HG03066 (cell line): ENCODE measurements at regions not wholly inside any gene's neighbourhood (a gene's known extent, or its start where the extent isn't known, plus 50 kb on each side); places are given as distances from the start of the nearest gene placed in this dataset.
"Not testable (repeated sequence)": the region's sequence is repeated elsewhere in the genome, so short reads cannot be mapped to it uniquely, and the experiment has no call there.

Experiments
- ATAC-seq: cut with Tn5 transposase; IDR thresholded peaks from one replicate; pipeline ENCODE4 v1.9.1; 2021; ENCODE audit warnings: low read depth; ENCODE audit not compliant: unreplicated experiment

DNA sequence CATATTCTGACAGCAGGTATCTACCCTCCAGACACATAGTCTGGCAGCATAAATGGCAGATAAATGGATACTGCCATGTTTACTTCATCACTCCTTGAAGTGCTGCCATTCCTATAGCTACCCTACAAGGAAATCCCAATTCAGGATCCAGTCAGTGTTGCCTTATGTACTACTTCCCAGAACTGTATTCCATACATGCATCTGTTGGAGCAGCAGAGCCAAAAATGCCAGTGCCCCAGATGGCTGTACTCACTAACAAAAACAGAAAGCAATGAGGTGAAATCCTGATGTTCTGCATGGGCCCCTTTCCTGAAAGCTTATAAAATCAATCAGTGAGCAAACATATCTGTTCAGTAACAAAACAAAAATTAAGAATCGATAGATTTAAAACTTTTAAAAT lies 490.0 kb upstream of the COX7C start:
- no peak for ATAC-seq

DNA sequence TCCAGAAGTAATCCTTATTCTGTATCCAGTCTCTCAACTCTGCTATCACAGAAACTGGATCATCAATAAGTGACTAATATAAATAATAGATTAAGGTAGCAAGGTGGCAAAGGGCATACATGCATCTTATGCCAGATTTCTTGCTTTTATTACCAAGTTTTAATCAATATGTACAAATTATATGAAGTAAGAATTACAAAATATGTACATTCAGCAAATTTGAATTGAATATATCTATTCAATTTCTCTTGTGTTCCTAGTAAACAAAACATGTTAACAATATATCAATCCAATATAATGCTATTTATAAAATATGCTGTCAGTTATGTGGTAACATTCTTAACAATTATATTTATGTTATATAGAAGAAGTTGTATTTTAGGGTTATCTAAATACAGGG lies 488.7 kb upstream of the COX7C start:
- no peak for ATAC-seq

DNA sequence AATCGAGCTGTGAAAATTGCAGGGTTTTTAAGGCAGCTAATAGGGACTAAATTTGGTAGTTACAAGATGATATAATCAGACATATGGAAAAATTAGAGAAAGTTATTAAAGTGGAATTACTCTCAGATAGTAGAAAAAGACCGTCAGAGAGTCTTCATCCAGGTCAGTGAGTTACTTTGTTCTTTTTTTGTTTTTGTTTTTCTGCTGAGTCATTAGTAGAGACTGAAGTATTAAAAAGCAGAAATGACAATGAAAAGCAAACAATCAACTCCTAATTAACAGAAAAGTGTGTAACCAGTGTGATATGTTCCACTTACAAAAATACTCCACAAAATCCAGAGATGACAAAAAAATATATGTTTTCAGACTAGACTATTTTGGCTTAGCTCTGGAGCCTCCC lies 480.4 kb upstream of the COX7C start:
- ATAC-seq: no peak

DNA sequence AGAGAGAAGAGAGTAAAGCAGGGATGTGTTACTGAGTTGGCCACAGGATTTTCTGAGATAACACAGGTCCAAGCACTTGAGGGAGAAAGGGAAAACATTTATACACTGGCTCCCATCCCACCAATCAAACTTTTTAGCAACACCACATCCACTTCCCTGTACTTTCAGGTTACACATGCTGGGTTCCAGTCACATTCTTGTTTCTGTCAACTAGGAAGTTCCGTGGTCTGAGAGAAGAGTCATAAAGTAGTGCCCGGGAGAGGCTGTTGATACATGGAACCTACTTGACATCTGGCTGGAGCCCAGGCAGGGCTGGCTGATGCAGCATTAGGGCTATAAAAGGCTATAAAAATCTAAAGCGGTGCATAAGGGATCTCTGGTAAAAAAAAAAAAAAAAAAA lies 473.9 kb upstream of the COX7C start:
- no peak for ATAC-seq

DNA sequence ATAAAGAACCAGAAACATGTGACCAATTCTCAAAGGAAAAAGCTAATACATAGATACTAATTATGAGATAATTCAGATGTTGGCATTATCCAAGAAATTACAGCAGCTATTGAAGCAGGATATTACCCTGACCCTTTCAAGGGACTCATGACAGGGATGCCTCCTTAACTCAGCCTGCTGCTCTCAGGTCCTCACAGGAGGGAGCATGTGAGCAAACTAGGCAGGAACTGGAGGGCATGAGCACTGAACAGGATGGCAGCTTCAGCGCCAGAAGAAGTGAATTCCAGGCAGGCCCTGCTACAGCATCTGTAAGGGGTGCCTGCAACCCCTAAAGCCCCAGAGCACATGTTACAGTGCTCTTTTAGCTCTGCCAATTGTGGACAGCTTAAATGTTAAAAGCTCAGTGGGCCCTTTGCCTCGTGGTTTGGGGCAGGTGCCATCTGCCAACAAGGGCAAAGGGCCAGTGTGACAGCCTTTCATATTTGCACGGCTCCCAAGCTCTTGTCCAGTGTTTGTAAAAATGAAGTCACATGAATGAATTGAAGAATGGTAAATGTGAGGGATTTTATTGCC lies 464.7 kb upstream of the COX7C start:
- ATAC-seq: no peak

DNA sequence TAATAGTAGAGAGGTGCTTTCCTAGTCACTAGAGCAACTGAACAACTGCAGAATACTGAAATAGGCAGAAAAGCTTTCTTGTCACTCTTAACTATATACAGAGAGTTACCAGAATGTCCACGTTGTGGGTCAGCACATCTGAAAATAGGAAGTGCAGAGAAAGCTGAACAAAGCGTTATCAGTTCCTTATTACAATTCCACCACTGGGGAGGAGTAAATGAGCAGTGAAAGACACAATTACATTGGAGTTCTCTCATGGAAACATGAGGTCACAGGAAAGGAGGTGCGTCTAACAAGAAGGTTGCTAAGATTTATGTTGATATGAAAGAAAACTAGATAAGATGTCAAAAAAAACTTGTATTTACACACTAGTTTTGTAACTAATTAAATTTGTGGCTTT lies 461.9 kb upstream of the COX7C start:
- ATAC-seq: no peak

DNA sequence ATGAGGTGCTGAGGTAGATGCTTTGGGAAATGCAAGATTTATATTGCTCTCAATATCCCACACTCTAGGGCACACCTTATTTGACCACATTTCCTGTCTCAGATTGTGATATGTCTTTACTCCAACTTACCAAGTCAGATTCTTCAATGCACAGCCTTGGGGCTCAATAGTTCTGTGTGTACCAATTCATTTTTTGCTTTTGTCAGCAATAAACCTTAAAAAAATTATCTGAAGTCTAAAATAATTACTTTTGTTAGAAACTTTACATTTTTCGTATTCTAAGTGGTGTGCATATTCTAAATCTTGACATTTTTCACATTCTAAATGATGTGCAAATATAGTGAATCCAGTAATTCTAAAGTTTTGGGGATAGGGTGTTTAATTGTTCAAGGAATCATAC lies 447.5 kb upstream of the COX7C start:
- ATAC-seq: no peak

DNA sequence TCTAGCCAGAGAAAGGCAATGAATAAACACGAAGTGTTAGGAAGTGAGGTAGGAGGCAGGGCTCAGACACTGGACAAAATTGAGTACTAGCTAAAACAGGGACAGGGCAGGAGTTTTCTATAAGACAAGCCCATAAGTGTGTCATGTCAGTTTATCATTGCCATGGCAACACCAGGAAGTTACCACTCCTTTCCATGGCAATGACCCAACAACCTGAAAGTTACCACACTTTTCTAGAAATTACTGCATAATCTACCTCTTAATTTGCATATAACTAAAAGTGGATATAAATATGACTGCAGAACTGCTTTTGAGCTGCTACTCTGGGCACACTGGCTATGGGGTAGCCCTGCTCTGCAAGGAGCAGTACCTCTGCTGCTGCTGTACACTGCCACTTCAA lies 442.5 kb upstream of the COX7C start:
- ATAC-seq: peak; percentile 89

DNA sequence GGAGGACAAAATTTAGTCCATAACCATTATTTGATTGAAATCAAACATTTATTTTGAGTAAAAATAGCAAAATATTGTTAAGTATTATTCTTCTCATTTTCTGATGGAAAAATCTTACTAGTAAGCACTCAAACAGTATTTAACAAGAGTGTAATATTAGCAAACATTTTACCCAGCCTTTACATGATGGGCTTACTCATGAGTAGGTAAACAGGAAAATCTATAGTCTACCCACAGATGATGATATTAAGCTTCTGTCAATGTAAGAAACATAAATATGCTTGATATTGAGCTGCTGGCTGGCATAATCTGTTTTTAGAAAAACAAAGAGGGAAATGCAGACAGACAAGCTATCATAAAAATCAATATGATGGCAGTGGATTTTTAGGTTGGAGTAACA lies 418.5 kb upstream of the COX7C start:
- no peak for ATAC-seq

DNA sequence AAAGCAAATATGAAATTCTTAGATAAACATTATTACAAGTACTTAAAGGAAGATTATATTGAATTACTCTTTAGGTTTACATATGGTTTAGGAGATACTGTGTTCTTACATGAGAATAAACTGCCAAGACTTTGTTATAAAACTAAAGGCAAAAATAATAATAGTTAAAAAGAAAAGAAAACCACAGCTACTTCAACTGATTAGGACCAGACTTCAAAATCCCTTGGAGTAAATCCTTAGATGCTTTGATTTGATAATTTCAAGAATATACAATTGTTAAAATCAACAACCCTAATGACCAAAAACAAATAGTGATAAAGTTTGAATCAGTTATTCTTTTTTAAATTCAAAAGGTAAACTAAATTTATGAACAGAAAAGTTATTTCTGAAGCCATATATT lies 389.6 kb upstream of the COX7C start:
- ATAC-seq: no peak

DNA sequence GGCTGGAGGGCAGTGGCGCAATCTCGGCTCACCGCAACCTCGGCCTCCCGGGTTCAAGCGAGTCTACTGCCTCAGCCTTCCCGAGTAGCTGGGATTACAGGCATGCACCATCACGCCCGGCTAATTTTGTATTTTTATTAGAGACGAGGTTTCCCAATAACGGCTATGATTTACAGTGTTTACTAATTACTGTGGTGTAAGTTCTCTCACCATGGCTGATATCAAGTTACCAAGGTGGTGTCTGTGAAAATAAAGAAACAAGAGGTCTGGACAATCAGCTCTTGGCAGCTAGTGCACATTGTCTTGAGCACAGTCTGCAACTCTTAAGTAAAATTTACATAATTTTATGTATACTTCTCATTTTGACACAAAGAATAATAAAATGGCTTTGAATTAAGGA lies 385.5 kb upstream of the COX7C start:
- ATAC-seq: no peak

DNA sequence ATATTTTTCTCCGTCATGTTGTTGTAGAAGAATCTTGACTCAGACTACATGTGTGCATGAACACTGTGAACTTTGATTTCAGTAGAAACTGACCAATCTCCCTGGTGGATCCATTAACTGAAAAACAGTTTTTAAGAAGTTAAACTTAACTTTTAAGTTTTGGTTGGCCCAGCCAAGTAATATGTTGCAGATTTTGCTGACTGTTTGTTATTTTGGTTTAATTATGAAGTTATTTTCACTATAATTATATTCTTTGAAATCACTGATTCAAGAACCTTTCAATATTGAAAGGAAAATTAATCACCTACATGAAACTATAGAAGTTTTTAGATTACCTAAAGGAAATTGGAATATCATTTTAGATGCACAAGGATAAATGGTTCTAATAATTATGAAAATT lies 373.6 kb upstream of the COX7C start:
- no peak for ATAC-seq

DNA sequence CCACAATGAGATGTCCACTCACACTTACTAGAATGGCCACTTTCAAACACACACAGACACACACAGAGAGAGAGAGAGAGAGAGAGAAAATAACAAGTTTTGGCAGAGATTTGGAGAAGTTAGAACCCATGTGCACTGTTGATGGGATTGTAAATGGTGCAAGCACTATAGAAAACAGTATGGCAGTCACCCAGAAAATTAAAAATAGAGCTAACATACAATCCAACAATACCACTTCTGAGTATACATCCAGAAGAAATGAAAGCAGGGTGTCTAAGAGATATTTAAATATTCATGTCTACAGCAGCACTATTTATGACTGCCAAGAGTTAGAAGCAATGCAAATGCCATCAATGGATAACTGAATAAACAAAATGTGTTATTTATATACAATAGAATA lies 359.9 kb upstream of the COX7C start:
- no peak for ATAC-seq

DNA sequence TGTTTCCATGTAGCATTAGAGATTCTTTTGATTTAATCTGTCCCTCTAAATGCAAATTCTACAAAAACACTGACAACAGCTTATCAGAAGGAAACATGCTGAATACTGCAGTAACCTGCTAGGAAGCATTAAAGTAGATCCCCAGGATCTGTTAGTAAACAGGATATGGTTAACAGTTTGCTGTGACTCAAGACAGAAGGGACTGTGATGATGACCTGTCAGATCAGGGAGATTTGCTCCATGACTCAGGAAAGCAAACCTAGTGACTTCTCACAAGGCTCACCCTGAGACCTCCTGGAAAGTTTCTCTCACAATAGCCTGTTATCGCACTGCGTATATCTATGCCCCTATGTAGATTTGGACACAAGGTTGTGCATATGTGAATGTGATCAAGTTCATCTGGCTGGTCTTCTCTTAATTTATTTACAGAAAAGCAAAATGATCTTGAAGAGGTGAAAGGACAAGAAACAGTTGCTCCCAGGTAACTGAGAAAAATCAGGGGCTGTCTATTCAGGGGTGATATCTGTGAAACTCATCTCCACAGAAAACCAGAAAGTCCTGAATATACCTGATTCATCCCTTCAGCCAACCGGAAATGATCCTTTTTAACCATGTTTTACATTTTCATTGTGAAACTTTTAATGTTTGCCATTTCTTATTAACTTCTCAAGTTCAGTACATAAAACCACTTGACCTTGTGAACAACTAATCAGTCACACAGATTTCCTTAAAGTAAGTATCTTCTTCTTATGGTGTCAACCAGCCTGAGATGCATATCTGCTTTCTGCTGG lies 333.1 kb upstream of the COX7C start:
- not testable (repeated sequence) for ATAC-seq

DNA sequence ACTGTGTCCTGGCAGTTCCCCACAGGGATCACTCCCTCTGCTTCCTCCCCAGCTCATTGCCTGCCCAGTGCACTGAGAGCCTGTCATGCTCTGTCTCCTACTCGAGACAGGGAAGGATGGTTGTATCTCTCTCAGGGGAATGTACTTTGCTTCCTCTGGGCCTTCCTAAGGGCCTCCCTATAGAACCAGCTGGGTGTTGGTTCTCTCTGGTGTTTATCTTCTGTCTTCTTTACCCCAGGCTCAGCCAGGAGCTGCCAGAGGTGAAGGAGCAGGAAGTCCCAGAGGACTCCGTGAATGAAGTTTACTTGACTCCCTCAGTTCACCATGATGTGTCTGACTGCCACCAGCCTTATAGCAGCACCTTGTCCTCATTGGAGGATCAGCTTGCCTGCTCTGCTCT lies 330.3 kb upstream of the COX7C start:
- ATAC-seq: not testable (repeated sequence)

DNA sequence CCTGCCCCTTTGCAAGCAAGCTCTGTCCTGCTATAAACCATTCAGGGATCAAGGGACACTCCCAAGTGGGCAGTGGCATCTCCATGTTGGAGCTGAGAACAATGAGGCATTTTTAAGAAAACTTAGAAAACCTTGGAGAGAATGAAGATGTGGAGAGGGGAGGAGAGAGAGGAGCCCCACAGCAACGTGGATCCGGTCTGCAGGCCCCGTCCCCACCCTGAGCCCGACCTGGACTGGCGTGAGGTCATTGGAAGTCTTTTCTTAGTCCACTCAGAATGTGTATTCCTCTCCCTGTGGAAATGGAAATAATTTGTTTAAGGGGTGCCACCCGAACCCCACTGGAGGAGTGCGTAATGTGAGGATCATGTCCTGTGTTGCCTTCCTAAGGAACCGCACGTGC lies 328.0 kb upstream of the COX7C start:
- not testable (repeated sequence) for ATAC-seq

DNA sequence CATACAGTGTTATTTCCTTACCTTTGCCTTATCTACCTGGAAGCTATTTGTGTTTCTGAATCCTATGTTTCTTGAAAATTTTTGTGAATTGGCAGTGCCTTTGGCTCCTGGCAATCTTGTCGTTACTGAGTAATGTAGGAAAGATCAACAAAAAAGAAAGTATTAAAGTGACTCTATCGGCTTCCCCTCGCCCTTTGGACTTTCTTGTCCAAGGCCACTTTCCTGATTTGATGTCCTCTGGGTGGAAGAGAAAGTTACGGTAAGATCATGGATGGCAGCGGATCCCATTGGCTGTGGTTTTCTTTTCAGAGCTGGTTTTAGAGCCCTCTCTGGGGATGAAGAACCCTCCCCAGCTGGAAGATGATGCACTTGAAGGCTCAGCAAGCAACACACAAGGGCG lies 324.9 kb upstream of the COX7C start:
- ATAC-seq: not testable (repeated sequence)

DNA sequence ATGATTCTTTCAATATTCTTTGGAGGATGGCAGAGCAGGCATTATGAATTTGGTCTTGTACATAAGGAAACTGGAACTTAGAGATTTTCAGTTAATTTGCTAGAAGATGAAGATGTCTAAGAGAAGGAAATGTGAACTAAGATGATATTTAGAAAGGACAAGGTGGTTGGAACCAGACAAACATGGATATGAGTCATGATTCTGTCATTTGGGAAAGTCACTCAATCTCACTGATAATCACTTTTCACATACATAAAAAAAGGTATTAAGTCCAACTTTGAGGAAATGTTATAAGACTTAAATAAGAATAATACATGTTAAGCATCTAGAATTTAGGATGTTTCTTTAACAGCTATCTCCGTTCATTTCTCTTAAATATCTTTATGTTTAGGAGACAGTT lies 315.1 kb upstream of the COX7C start:
- ATAC-seq: not testable (repeated sequence)

DNA sequence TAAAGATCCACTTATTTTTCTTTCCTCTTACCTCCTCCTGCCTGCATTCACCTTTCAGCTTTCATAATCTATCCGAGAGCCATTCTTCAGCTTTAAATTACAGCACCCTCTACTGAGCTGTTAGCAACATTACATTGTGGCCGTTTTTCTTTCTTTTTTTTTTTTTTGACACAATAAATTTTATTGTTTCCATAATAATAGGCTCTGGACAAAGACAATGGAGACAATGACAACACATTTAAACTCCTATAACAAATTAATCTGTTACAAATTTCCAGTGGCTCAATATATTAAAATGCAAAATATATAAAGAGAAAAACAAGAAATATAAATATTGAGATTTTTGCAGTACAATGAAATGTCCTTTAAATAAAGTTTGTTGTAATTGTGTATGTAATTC lies 312.7 kb upstream of the COX7C start:
- ATAC-seq: not testable (repeated sequence)

DNA sequence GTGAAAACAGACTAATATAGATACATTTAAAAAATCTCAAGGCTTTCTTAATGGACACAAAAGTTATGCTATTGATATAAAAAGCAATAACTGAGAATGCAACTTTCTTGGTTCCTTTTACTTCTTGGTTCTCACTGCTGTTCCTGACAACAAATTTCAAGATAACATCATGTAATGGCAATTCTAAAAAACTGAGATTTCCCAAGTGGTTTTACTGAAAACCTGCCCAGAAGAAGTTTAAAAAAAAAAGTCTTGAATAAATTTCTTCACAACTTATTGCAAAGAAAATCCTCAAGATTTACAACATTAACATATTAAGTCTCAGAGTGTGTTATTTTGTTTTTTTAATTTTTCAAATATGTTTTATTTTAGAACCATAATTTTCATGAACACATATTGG lies 302.8 kb upstream of the COX7C start:
- ATAC-seq: no peak

DNA sequence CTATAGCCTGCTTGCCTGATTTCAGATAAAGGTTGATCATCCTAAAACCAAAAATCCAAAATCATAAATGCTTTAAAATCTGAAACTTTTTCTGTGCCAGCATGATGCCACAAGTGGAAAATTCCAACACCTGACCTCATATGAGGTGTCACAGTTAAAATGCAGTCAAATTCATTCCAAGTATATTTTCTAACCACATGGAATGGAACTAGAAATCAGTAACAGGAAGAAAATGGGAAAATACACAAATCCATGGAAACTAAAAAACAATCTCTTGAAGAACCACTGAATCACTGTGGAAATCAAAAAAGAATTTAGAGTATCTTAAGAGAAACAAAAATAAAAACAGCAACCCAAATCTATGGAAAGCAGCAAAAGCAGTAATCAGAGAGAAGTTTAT lies 297.5 kb upstream of the COX7C start:
- no peak for ATAC-seq

DNA sequence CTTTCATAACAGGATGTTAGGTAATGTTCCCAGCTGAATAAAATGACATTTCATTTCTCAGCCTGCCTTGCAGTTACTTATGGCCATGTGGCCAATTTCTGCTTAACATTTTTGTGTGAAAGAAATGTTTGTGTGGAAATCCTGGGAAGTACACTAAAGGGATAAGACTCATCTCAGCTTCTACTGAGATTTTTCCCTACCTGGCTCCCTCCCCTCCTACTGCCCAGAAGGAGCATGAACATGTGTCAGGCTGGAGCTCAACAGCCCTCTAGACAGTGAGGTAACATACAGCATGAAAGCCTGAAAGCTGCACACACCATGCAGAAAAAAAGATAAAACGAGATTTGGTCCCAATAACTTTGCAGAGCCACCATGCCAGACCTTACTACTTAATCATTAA lies 288.4 kb upstream of the COX7C start:
- no peak for ATAC-seq

DNA sequence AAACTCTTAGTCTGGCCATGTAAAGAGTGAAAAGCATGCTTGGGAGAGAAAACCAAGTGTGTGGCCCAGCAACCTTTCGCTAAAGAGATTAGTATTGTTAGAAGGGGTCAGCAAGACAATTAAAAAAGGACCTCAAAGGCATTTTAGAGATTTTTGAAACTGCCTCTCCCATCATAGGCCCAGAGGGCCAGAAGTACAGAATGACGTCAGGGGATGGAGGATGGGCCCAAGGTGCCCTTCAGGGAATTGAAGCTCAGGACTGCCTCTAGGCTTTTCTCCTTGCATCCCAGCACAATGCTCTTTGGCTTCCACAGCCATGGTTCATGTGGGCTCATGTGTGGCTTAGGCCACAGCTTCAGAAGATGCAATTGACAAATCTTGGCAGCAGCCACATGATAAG lies 287.0 kb upstream of the COX7C start:
- ATAC-seq: no peak
